ENCODE measurements at regions not wholly inside any gene's neighbourhood (a gene's known extent, or its start where the extent isn't known, plus 50 kb on each side); places are given as distances from the start of the nearest gene placed in this dataset.
"Not testable (repeated sequence)": the region's sequence is repeated elsewhere in the genome, so short reads cannot be mapped to it uniquely, and the experiment has no call there.

GRCh38 chr3:3447641-3448040, 268.1 kb upstream of the CRBN start:
- DNase-seq (ENCODE audit: low spot score), result no peak

GRCh38 chr3:3446251-3446650, 266.8 kb upstream of the CRBN start:
- no peak for DNase-seq (ENCODE audit: low spot score)

- DNase-seq (ENCODE audit: low spot score), result no peak
These were observed 264.0 kb upstream of the CRBN start for GRCh38 chr3:3443482-3443881.

GRCh38 chr3:3433711-3434110, 254.2 kb upstream of the CRBN start:
- no peak for DNase-seq (ENCODE audit: low spot score)

- DNase-seq (ENCODE audit: low spot score), result no peak
These were observed 250.3 kb upstream of the CRBN start for GRCh38 chr3:3429841-3430240.

- DNase-seq (ENCODE audit: low spot score), result not testable (repeated sequence)
These were observed 228.2 kb upstream of the CRBN start for GRCh38 chr3:3407707-3408106.

- no peak for DNase-seq (ENCODE audit: low spot score)
These were observed 225.6 kb upstream of the CRBN start for GRCh38 chr3:3405131-3405530.

GRCh38 chr3:3403700-3404099, 224.2 kb upstream of the CRBN start:
- DNase-seq (ENCODE audit: low spot score), result no peak

GRCh38 chr3:3392946-3393345, 213.5 kb upstream of the CRBN start:
- no peak for DNase-seq (ENCODE audit: low spot score)

- no peak for DNase-seq (ENCODE audit: low spot score)
These were observed 204.0 kb upstream of the CRBN start for GRCh38 chr3:3383461-3383860.

- no peak for DNase-seq (ENCODE audit: low spot score)
These were observed 192.8 kb upstream of the CRBN start for GRCh38 chr3:3372210-3372777.

GRCh38 chr3:3368306-3368705, 188.8 kb upstream of the CRBN start:
- no peak for DNase-seq (ENCODE audit: low spot score)

- no peak for DNase-seq (ENCODE audit: low spot score)
These were observed 186.9 kb upstream of the CRBN start for GRCh38 chr3:3366386-3366785.

GRCh38 chr3:3365716-3366115, 186.2 kb upstream of the CRBN start:
- DNase-seq (ENCODE audit: low spot score), result no peak

GRCh38 chr3:3356846-3357245, 177.4 kb upstream of the CRBN start:
- no peak for DNase-seq (ENCODE audit: low spot score)

- DNase-seq (ENCODE audit: low spot score), result no peak
These were observed 176.0 kb upstream of the CRBN start for GRCh38 chr3:3355442-3355841.

GRCh38 chr3:3353153-3353552, 173.7 kb upstream of the CRBN start:
- DNase-seq (ENCODE audit: low spot score), result no peak

GRCh38 chr3:3351226-3351625, 171.7 kb upstream of the CRBN start:
- no peak for DNase-seq (ENCODE audit: low spot score)

- DNase-seq (ENCODE audit: low spot score), result not testable (repeated sequence)
These were observed 167.6 kb upstream of the CRBN start for GRCh38 chr3:3347056-3347455.

GRCh38 chr3:3346556-3346955, 167.1 kb upstream of the CRBN start:
- DNase-seq (ENCODE audit: low spot score), result no peak

GRCh38 chr3:3342141-3342540, 162.7 kb upstream of the CRBN start:
- no peak for DNase-seq (ENCODE audit: low spot score)

GRCh38 chr3:3340965-3341895, 161.7 kb upstream of the CRBN start:
- no peak for DNase-seq (ENCODE audit: low spot score)

GRCh38 chr3:3340526-3340925, 161.0 kb upstream of the CRBN start:
- no peak for DNase-seq (ENCODE audit: low spot score)

GRCh38 chr3:3335903-3336302, 156.4 kb upstream of the CRBN start:
- DNase-seq (ENCODE audit: low spot score), result no peak

All from RKO (cell line).